OCI-LY1 (cell line): ENCODE measurements at regions not wholly inside any gene's neighbourhood (a gene's known extent, or its start where the extent isn't known, plus 50 kb on each side); places are given as distances from the start of the nearest gene placed in this dataset.

Experiments
- CTCF ChIP-seq: fragments of 200-600 bp; sonication (generic), shearing (Covaris generic); IDR thresholded peaks from 2 replicates; pipeline ENCODE4 v1.5.1; 2017; ENCODE audit warnings: mild to moderate bottlenecking, antibody characterized with exemption, low read length, moderate library complexity, mixed read lengths
- EZH2 ChIP-seq: fragments of 200-600 bp; sonication (generic), shearing (Covaris generic); IDR thresholded peaks from 2 replicates; pipeline ENCODE4 v1.8.0; 2017; ENCODE audit warnings: borderline replicate concordance, mixed run types, mild to moderate bottlenecking, antibody characterized with exemption, low read length, moderate library complexity, mixed read lengths

GRCh38 chr6:147141711-147142308, 62.4 kb upstream of the STXBP5 start:
- TF ChIP-seq CTCF, result no peak
- no peak for TF ChIP-seq EZH2
